AG09319 (cell line): ENCODE measurements at regions not wholly inside any gene's neighbourhood (a gene's known extent, or its start where the extent isn't known, plus 50 kb on each side); places are given as distances from the start of the nearest gene placed in this dataset.

Experiments used
- DNase-seq: peaks from one replicate; pipeline ENCODE4 v3.0.0-alpha.2; 2010; ENCODE audit warnings: low read depth; ENCODE audit errors: extremely low read depth
- TF ChIP-seq, protein P1 (sequence below): IDR thresholded peaks from 2 replicates; pipeline ENCODE4 v1.5.1; 2011; ENCODE audit warnings: low read depth, mild to moderate bottlenecking, inconsistent platforms, low read length, moderate library complexity

DNA sequence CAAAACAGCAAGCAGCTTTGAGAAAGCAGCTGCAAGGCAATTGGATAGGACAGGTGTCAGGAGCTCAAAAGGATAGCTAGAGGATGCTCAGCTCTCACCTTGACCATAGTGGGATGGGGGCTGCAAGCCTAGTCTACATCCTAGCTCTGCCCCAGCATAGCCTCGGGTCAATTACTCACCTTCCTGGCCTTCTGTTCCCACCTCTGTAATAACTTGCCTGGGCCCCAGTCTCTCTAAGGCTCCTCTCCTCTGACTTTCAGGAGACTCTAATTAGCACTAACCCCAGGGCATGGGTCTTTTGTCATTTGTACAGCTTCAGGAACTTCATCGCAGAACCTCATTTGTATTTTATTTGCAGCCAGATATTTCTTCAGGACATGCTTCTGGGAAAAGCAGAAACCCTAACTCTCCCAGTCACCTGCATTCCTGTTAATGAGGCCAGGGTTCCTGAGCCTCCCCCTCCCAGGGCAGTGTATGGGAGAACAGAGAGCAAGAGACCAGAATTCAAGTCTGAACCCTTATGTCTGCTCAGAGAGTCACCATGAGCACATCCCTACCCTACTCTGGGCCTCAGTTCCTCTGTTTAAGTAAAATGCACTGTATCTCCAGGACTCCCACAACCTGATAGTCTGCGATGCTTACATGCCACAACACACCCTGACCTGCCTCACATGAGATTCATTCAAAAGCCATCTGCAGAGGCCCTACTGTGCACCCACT is 108.1 kb downstream of the MATN1 start:
- TF ChIP-seq, protein P1, sequence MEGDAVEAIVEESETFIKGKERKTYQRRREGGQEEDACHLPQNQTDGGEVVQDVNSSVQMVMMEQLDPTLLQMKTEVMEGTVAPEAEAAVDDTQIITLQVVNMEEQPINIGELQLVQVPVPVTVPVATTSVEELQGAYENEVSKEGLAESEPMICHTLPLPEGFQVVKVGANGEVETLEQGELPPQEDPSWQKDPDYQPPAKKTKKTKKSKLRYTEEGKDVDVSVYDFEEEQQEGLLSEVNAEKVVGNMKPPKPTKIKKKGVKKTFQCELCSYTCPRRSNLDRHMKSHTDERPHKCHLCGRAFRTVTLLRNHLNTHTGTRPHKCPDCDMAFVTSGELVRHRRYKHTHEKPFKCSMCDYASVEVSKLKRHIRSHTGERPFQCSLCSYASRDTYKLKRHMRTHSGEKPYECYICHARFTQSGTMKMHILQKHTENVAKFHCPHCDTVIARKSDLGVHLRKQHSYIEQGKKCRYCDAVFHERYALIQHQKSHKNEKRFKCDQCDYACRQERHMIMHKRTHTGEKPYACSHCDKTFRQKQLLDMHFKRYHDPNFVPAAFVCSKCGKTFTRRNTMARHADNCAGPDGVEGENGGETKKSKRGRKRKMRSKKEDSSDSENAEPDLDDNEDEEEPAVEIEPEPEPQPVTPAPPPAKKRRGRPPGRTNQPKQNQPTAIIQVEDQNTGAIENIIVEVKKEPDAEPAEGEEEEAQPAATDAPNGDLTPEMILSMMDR, result no peak
- no peak for DNase-seq

DNA sequence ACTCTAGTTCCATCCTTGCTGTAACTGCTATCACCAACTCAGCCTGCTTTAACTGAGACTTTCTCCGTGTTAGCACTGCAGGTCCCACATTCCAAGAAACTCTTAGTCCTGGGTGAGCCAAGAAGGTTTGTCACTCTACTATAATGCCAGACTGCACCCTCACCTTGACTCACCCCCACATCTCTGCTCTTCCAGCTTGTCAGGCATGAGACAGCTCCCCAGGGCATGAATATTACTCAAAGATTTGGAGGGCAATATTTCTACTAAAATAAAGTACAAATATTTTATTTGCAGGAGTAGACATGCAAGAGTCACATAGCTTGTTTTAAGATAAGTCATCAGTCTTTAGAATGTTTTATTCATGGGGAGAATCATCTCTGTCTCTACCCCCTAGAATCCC is 110.2 kb downstream of the MATN1 start:
- no peak for DNase-seq
- TF ChIP-seq, protein P1, result no peak

DNA sequence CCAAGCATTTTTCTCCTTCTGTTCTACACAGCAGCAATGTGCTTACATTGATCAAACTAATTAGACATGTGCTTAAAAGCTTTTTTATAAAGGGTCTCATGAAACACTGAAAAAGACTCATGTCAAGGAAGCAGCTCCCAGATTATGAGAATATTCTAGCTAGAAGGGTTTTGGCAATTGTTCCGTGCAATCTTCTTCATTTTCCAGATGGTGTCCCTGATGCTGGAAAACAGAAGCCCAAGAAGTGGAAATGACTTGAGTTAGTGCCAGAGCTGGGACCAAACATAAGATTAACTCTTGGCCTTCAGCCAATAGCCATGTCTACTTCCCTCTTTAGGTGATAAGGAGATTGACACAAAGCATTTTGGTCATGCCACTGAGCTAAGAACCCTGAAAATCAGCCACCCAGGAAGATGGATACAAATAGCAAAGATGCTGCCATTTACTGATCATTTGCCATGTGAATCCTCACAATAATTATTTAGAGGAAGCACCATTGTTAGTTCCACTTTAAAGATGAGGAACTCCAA is 110.8 kb downstream of the MATN1 start:
- DNase-seq, result no peak

DNA sequence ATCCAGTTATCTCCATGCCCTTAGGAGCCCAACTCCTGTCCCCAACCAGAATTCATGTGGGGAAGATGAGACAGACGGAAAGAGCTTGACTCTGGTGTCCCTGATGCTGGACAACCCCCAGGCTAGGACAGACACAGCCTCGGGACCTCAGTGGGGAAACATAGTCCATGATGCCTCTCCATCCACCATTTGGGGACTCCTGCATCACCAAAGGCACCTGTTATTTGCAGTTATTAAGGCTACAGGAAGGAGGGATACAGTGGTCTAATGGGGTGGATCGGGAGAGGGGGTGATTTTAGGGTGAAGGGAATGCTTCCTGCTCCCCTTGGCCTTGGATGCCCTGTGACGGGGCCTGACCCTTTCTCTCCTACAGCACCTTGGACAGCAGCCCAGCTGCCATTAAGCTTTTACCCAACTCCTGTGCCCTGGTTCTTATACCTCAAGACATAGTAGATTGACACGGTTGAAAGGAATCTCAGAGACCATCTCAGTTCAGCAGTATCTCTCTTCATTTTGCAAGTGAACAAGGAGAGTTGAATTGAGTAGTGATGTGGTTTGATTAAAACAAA is 111.6 kb downstream of the MATN1 start:
- TF ChIP-seq, protein P1, result no peak
- no peak for DNase-seq

More for the DNA sequence above, 110.8 kb downstream of the MATN1 start:
- TF ChIP-seq, protein P1, result no peak

DNA sequence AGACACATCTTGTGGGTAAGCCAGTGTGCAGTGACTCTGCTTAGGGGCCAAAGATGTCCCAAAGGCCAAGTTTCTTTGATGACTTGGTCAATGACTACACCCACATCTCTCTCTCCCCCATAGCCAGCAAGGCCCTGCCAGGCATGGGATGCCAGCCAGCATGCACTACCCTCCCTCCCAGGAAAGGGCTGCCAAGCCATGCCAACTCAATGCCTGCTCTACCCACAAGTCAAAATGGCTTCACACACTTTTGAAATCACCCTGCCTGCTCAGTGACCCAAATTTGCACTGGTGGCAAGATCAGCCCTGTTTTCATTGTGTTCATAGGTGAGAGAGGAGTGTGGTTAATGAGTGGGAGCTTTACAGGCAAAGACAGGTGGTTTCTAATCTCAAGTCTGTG is 112.5 kb downstream of the MATN1 start:
- TF ChIP-seq, protein P1, result no peak
- DNase-seq, result no peak

DNA sequence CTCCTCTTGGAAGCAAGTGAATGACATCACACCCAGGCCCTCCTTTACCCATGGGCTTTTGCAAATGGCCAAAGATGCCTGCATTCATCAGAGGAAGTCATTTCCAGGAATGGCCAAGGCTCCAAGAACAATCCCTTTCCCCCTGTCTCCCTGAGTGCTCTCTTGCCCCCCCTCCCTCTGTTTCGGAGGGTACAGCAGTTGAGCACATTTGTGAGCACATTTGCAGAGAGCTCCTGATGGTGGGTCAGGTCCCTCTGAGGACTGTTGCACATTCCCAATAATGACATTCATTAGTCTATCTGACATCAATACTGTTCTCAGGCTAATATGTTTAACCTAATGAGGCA is 113.4 kb downstream of the MATN1 start:
- no peak for DNase-seq
- TF ChIP-seq, protein P1, result no peak

DNA sequence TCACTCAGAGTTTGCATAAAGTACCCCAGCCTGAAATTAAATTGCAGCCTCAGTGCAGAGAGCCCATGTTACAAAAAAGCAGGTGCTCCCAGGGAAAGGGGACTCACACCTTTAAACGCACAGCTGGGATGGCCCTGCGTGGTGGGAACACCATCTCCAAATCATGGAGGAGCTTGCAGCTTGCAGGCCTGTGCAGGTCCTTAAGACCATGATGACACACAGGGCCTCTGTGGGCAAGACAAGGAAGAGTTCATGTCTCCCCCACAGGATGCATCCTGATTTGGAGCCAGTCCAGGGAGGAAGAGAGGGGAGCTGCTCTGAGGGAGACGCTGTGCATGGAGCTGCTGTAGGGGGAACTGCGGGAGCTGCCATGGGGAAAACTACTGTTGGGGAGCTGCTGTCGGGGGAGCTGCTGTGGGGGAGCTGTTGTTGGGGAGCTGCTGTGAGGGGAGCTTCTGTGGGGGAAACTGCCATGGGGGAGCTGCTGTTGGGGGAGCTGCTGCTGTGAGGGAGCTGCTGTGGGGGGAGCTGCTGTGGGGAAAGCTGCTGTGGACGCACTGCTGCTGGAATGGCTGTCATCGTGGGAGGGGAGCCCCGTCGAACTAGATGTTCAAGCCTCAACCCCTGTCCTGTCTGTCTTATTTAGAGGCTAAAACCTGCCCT is 113.9 kb downstream of the MATN1 start:
- TF ChIP-seq, protein P1, result no peak
- no peak for DNase-seq
